NCI-H2029 (cell line): ENCODE measurements at regions not wholly inside any gene's neighbourhood (a gene's known extent, or its start where the extent isn't known, plus 50 kb on each side); places are given as distances from the start of the nearest gene placed in this dataset.
"Not testable (repeated sequence)": the region's sequence is repeated elsewhere in the genome, so short reads cannot be mapped to it uniquely, and the experiment has no call there.

Experiments
- DNase-seq: peaks from one replicate; lab custom pipeline; 2025; lab: John Stamatoyannopoulos, UW

DNA sequence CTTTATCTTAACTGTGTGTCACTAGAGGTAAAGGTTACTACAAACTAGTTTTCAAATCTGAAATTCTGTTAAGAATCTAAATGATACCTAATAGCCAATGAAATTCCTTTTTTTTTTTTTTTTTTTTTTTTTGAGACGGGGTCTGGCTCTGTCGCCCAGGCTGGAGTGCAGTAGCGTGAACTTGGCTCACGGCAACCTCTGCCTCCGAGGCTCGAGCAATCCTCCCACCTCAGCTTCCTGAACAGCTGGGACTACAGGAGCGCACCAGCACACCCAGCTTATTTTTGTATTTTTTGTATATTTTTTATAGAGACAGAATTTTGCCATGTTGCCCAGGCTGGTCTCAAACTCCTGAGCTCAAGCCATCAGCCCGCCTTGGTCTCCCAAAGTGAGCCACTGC, 160.3 kb upstream of the NEBL start:
- DNase-seq, result no peak

DNA sequence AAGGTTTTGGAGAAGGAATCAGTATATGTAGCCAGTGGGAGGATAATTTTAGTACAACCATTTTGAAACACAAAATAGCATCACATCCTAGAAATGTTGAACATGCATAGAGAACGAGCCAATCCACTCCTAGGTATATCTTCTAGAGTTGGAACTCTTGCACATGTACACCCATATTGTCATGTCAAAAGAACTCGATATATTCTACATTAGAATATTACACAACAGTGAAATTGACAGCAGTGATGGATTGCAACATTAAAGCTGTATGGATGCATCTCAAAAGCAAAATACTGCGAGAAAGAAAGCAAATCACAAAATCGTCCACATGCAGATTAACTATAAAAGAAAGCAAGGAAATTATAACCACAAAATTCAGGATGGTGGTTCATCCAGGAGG, 159.3 kb upstream of the NEBL start:
- no peak for DNase-seq

DNA sequence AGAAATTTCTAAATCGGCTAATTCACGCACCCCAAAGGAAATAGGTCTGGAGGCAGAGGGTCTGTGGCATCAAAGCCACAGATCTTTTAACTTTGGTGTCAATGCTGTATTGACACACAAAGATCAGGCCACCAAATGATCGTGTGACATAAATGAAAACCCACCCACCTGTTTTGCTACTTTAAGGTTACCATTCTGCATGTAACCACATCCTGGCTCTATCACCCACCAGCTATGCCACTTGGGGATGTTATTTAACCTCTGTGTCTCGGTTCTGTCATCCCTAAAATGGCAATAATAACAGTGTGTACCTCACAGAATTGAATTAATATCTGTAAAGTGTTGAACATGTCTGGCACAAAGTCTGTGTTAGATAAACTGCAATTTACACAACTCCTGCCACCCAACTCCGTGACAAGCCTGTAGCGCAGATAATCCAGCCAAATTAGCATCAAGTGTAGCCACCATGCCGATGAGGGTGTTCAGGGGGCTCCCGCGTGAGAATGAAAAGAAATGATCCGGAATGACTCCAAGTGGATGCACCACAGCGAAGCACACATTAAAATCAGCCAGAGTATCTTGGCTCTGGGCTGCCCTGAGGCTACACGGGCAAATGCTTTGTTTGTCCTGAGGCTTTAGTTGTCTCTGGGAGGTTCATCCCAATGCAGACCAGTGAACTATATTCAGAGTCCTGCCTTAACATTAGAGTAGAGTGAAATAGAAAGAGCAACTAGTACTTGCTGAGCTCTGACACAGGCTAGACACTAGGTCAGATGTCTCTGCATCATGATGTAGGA, 158.4 kb upstream of the NEBL start:
- DNase-seq, result no peak

DNA sequence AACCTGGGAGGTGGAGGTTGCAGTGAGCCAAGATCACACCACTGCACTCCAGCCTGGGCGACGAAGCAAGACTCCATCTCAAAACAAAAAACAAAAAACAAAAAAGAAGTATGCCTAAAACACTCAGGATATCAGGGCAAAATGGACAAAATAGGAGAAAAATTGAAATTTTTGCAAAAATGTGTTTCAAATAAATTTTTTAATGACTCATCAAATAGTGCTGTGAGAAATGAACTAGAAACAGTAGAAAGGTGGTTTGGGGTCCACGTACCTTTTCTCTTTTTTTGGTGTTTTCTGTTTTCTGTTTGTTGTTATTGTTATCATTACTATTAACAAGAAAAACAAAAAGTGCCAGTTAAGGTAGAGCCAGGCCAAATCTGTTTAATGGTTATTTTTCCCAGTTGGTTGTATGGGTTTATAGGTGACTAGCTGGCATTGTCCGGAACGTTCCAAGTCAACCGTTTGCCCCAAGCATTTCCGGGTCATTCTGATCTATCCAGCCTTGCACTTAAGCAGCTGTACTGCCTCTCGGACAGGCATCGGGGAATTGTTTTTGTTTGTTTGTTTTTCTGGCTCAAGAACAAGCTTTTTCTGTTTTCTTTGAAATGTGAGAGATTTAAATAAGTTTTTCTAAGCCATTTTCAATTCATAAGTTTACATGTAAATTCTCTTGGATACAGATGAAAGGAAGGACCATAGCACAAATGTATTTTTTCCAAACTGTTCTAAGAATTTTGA, 157.0 kb upstream of the NEBL start:
- no peak for DNase-seq

DNA sequence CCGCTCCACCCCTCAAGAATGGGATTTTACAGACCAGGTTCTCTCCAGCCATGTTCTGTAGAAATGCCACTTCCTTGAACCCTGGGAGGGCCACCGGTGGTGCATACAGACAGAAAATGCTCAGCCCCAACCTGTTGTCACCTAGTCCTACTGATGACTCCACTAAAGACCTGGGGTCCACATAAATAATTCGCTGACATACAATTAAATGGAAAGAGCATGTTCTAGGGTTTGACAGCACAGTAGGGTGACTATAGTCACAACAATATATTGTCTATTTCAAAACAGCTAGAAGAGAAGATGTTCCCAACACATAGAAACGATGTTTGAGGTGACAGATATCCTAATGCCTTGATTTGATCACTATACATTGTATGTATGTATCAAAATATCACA, 155.6 kb upstream of the NEBL start:
- no peak for DNase-seq

DNA sequence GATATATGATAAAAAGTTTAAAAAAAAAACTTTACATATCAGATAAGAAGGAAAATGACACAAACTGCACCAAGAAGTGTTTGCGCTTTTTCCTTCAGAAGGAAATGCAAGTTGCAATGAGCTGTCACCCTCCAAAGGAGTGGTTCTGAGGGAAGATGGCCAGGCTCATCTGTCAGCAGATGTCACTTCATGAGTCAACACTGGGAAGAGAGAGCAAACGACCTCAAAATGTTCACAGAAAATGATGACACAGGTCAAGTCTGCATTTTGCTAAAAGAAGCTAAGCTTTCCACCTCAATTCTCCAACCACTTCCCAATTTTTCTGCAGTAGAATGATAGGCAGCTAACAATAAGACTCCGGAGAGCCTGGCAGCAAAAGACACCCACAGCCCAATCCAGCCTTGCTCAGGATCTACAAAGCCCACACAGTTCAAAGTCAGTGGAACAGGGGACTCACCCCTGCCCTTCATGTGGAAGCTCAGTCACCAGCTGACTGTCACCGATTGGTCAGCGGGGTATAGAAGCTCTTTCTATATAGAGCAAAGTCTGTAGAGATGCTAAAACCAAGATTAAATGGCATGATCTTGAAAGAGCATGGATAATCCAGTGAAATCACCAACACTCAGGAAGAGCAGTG, 155.1 kb upstream of the NEBL start:
- DNase-seq, result no peak

DNA sequence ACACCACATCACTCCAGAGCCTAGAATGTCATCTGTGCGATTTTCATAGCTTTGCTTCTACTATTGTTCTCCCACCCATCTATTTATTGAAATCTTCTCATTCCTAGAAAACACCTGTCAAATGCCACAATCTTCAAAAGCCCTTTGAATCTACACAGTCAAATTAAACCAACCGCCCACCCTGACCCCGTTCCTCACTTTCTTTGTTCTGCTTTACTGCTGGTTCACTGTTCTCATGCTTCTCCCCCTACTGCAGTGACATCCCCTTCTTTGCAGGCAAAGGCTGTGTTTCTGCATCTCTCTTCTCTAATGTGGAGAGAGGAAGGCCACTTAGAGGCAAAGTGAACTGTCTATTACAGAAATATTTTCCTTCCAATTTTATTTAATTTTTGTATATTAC, 152.4 kb upstream of the NEBL start:
- no peak for DNase-seq

DNA sequence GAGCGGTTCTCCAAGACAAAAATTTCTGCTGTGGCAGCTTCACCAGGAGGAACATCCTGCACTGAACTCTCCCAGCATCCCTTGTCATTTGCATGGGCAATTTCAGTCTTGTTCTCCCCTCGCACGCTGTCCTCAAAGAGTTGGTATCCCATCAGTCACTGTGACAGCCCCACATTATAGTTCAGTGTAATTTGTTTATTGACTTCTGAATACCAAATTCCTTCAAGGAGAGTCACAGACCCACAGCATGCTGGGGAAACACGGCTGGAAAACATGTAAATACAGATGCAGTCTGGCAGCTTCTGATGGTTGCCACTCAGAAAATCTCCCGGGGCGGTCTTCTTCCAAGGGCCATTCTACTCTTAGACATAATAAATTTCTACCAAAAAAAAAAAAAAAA, 151.0 kb upstream of the NEBL start:
- no peak for DNase-seq

DNA sequence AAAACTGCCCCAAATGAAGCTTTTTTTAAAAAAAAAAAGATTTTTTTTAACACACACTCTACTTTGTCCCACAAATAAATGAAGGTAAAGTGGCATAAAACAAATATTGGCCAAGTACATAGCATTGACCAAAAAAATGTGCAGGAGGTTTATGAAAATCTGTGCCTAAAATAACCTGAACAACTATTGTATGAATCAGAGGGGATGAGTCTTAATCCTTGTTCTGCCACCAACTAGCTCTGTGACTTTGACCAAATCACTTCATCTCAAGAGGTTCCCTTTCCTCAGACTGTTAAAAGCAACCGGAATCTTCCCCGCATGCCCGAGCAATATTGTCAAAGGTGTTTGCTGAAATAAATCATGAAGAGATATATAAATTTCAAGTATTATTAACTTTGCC, 150.4 kb upstream of the NEBL start:
- no peak for DNase-seq

DNA sequence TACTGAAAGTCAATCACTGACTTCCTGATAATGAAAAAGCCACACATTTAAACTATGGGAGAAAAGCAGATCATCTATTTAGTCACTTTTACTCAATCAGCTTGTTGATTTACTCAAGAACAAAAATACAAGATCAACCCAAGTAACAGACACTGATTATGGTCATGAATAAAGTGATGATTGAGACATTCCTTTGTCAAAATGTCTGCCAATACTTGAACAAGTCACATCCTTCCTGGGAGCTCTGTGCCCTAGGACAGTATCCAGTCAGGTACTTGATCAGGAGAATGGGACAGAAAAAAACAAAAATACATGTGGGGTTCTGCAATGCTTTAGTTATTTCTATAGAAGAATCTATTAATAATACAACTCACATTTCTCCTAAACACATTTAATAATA, 150.0 kb upstream of the NEBL start:
- DNase-seq, result no peak

DNA sequence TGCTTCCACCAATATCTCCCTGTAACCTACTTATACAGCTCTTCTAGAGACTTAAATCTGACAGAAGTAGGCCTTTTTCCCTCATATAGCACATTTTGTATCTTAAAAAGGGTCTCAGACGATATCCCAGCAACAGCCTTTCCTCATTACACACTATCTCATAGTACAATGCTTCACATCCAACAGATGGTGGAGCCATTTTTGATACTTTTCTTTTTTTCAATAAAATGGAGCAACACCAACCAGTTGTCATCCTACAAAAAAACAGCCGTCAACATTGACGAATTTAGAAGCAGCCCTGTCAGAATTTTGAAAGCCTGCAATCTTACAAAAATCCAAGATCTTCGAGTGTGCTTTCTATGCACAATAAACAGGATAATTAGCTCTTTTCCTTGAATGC, 145.9 kb upstream of the NEBL start:
- no peak for DNase-seq

DNA sequence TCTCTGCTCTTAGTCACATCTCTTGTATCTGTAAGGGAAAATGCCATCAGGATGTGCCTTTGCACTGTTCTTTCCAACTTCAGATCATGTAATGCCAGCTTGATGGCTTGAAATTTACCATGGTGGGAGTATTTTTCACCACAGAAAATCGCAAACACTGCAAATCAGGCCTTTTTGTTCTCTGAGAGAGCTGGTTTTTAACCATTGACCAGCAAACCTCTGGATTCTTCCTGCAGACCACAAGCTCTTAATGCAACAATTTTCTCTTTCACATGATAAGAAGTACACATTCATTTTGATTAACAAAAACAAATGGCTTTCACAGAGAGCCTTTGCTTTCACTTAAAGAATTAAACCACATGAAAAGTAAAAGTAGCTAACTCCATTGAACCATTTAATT, 145.4 kb upstream of the NEBL start:
- no peak for DNase-seq

DNA sequence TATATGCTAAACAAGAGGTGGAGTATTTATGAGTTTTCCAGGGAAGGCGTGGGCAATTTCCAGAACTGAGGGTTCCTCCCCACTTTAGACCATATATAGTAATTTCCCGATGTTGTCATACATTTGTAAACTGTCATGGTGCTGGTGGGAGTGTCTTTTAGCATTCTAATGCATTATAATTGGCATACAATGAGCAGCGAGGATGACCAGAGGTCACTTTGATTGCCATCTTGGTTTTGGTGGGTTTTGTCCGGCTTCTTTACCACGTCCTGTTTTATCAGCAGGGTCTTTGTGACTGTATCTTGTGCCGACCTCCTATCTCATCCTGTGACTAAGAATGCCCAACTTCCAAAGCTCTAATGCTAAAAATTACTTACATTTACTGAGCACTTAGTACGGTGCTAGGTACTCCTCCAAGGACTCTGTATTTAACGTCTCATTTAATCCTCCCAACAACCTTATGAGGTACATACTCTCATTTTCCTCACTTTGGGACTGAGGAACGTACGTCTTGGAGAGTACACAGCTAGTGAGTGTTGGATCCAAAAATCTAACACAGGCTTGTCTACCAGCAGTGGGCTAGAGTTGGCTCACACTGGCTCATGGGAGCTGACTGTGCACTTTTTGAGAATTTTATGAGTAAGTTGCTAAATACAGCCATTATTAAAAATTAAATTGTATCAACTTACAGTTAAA, 144.8 kb upstream of the NEBL start:
- DNase-seq, result no peak

DNA sequence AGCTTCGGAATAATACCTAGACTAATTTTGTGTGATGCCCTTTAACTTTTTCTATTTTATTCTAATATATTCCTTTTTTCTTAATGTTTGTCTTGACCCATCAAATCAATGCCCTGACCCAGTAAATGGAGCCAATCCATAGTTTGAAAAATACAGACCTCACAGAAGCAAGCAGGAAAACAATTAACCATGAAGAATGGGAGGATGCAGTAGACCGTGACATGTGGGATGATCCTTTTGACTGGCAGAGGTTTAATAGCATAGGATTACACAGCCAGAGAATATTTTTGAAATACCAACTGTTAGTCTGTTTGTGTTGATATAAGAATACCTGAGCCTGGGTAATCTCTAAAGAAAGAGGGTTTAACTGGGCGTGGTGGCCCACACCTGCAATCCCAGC, 142.6 kb upstream of the NEBL start:
- DNase-seq, result no peak

DNA sequence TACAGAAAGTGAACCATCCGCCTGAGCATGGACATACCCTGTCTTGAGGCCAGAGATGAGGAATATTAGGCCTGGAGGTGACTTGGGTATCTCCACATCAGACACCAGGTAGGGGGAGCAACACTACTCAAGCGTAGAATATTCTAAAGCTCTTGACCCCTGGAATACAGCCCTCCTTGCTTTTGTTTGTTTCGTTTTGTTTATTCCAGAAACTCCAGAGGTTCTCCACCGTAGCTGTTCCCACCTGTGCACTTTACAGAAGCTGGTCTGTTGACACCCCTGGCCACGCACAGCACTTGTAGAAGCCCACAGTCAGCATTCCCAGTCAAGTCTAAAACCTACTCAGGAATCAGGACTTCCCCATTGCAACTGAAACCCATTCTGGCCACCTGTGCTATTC, 139.6 kb upstream of the NEBL start:
- DNase-seq, result no peak

DNA sequence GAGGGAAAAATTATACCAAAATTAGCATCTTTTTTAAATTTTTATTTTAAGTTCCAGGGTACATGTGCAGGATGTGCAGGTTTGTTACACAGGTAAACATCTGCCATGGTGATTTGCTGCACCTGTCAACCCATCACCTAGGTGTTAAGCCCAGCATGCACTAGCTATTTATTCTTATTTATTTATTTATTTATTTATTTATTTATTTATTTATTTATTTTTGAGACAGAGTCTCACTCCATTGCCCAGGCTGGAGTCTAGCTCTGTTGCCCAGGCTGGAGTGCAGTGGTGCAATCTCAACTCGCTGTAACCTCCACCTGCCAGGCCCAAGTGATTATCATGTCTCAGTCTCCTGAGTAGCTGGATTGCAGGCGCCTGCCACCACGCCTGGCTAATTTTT, 137.7 kb upstream of the NEBL start:
- not testable (repeated sequence) for DNase-seq

DNA sequence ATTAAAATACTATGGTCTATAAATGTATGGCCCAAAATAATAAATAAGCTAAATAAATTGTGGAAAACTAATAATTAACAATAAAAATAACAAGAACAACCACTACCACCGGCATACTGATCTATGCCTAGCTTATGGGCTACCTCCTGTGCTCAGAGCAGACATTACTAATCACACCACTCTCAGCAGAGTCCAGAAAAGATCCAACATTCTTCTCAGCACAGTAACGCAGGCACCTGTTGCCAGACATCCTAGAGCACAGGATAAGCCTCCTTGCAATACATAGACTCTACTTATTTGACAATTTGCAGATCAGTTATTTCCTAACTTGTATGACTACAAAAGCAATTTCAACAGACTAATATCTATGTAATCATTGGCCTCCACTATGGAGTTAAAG, 137.1 kb upstream of the NEBL start:
- no peak for DNase-seq

DNA sequence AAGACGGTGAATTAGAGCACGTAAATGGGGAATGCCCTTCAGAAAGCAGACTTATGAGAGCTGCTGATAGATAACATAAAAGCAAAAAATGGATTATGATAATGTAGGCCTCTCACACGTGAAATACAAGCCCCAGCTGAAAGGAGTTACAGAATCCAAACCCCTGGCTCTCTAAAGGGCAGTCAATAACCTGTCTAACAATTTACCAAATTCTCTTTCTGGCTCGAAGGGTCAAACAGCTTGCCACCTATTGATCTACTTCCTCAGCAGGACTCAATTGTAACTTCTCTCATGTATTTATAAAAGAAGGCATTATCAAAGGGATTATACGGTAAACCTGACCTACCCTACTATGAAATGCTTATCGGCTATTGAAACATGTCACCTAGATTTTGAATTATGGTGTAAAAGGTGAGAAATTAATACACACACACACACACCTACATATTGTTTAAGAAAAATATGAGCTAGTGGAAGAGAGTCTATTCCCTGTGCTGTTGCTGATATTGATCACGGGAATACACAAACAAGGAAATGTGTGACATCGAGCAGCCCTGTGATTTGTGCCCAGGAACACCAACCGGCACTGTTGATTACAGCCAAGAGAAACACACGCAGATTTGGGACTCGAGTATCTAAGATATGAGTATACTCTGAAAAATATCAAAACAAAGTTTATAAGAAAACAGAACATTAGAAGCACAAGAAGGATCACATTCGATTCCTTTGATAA, 135.6 kb upstream of the NEBL start:
- no peak for DNase-seq

DNA sequence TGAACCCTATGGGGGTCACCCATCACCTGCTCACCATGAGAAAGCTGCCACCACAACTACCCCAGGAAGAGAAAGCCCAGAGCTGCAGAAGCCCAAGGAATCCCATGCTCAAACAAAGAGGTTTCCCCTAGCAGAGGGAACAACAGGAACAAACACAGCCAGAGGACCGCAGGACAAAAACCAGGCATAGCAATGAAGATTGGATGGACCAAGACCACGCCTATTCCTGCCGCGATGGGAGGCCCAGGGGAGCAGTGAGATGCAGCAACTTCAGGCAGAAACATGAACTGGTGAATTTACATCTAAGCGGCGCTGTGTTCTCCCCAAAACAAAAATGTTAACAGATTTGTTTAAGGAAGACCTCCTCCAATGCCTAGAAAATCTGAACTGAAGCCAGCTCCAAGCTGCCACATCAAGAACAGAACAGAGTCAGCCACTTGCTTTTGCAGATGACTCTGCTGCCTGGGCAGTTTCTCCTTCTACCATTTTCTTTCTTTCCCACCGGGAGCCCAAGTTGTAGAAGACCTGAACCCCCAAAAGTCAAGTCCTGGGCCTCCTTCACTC, 134.2 kb upstream of the NEBL start:
- no peak for DNase-seq

DNA sequence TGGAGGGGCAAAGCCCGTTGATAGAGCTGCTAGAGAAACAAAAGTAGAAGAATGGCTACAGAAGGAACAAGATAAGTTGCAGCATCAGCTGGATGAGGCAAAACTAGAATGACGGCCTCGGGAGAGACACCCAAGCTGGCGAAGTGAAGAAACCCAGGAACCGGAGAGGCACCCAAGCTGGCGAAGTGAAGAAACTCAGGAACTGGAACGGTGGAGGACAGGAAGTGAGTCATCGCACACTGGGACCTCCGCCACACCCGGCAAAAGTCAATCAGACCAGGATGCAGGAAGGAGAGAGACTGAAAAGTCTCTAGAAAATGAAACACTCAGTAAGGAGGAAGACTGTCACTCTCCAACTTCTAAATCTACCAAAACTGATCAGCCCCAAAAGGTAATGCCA, 133.0 kb upstream of the NEBL start:
- DNase-seq, result no peak

DNA sequence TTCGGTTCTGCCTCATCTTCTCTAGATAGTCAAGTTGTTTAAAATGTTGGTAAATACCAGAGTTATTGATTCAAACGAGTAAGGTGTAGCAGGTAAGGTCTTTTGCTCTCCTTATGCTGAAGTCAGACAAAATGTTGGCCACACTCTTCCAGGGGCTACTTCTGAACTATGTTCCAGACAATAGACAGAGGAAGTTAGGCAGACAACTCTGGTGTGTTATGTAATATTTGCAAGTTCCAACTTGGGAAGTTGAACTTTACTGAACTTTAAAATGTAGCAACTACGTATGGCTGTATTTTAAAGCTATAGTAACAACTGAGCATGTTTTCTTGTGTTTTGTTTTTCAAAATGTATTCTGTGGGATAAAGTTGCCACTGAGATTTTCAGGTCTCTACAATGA, 125.7 kb upstream of the NEBL start:
- no peak for DNase-seq
